ENCODE measurements at regions not wholly inside any gene's neighbourhood (a gene's known extent, or its start where the extent isn't known, plus 50 kb on each side); places are given as distances from the start of the nearest gene placed in this dataset.

- no peak for DNase-seq
- ATAC-seq = no peak
- Histone ChIP-seq H3K27ac (no peak overlapping the region), H3K4me3 (no peak overlapping the region), H3K27me3 (no peaks in the 10 kb centered on the region), H3K9me3 (no peaks in the 10 kb centered on the region), H3K4me1 (no peaks in the 10 kb centered on the region), H3K36me3 (no peaks in the 10 kb centered on the region)
- in situ Hi-C loops (cut with MboI; ENCODE audit: low sequenced_read_pairs in 4 of 4) = no loop called here
- intact Hi-C loops (cut with DNase I; ENCODE audit: low total_unique reads) = no loop called here
- TF ChIP-seq CTCF (IDR thresholded peaks at IDR 0.05 in 4 of 5, conservative IDR thresholded peaks at IDR 0.05 in 1 of 5) (no peak), POLR2A (IDR thresholded peaks at IDR 0.05) (no peak)
These were observed 122.4 kb downstream of the IRX2 start for GRCh38 chr5:2629045-2629444.

GRCh38 chr5:2627867-2628266 is 123.6 kb downstream of the IRX2 start:
- DNase-seq (no peak), ATAC-seq (no peak)
- in situ Hi-C loops (cut with MboI; ENCODE audit: low sequenced_read_pairs in 4 of 4) (no loop called here), intact Hi-C loops (cut with DNase I; ENCODE audit: low total_unique reads) (no loop called here)
- Histone ChIP-seq H3K4me3 (no peak overlapping the region), H3K27me3 (no peaks in the 10 kb centered on the region), H3K4me1 (no peaks in the 10 kb centered on the region), H3K9me3 (no peaks in the 10 kb centered on the region), H3K27ac (no peak overlapping the region), H3K36me3 (no peaks in the 10 kb centered on the region)
- TF ChIP-seq POLR2A (IDR thresholded peaks at IDR 0.05) = no peak
- no peak for TF ChIP-seq CTCF (IDR thresholded peaks at IDR 0.05 in 4 of 5, conservative IDR thresholded peaks at IDR 0.05 in 1 of 5)

GRCh38 chr5:2626572-2626971 is 124.9 kb downstream of the IRX2 start:
- in situ Hi-C loops (cut with MboI; ENCODE audit: low sequenced_read_pairs in 4 of 4) = no loop called here
- no peaks in the 10 kb centered on the region for H3K27me3 ChIP-seq
- TF ChIP-seq CTCF (IDR thresholded peaks at IDR 0.05 in 4 of 5, conservative IDR thresholded peaks at IDR 0.05 in 1 of 5) (no peak), POLR2A (IDR thresholded peaks at IDR 0.05) (no peak)

GRCh38 chr5:2622866-2623265 is 128.6 kb downstream of the IRX2 start:
- ATAC-seq = no peak
- TF ChIP-seq CTCF (IDR thresholded peaks at IDR 0.05 in 4 of 5, conservative IDR thresholded peaks at IDR 0.05 in 1 of 5) = no peak
- TF ChIP-seq POLR2A (IDR thresholded peaks at IDR 0.05) = no peak
- no peak for DNase-seq
- in situ Hi-C loops (cut with MboI; ENCODE audit: low sequenced_read_pairs in 4 of 4) (no loop called here), intact Hi-C loops (cut with DNase I; ENCODE audit: low total_unique reads) (no loop called here)
- no peaks in the 10 kb centered on the region for H3K9me3 ChIP-seq
- no peak overlapping the region for H3K4me3 ChIP-seq
- H3K36me3 ChIP-seq = no peaks in the 10 kb centered on the region
- no peaks in the 10 kb centered on the region for H3K27me3 ChIP-seq
- H3K4me1 ChIP-seq = no peaks in the 10 kb centered on the region
- no peak overlapping the region for H3K27ac ChIP-seq

More at GRCh38 chr5:2626572-2626971, 124.9 kb downstream of the IRX2 start:
- Histone ChIP-seq H3K4me3 (no peak overlapping the region), H3K27ac (no peak overlapping the region), H3K36me3 (no peaks in the 10 kb centered on the region), H3K4me1 (no peaks in the 10 kb centered on the region), H3K9me3 (no peaks in the 10 kb centered on the region)
- intact Hi-C loops (cut with DNase I; ENCODE audit: low total_unique reads) = no loop called here
- no peak for DNase-seq
- no peak for ATAC-seq

GRCh38 chr5:2621631-2622030 is 129.8 kb downstream of the IRX2 start:
- DNase-seq = no peak
- Histone ChIP-seq H3K4me3 (no peak overlapping the region), H3K27me3 (no peaks in the 10 kb centered on the region), H3K4me1 (no peaks in the 10 kb centered on the region), H3K36me3 (no peaks in the 10 kb centered on the region), H3K27ac (no peak overlapping the region), H3K9me3 (no peaks in the 10 kb centered on the region)
- no peak for ATAC-seq
- intact Hi-C loops (cut with DNase I; ENCODE audit: low total_unique reads) = no loop called here
- TF ChIP-seq CTCF (IDR thresholded peaks at IDR 0.05 in 4 of 5, conservative IDR thresholded peaks at IDR 0.05 in 1 of 5) (no peak), POLR2A (IDR thresholded peaks at IDR 0.05) (no peak)
- in situ Hi-C loops (cut with MboI; ENCODE audit: low sequenced_read_pairs in 4 of 4) = no loop called here
